Testis (tissue), 2 donors: ENCODE measurements at regions not wholly inside any gene's neighbourhood (a gene's known extent, or its start where the extent isn't known, plus 50 kb on each side); places are given as distances from the start of the nearest gene placed in this dataset.

Experiments
- CTCF ChIP-seq, 3 experiments: fragments of 450-650 bp in 2 of 3; fragments of 200-600 bp in 1 of 3; sonication (generic) in 1 of 3; IDR thresholded peaks; one replicate each; pipeline ENCODE4 v1.5.1; 2016 to 2019; ENCODE audit warnings: antibody characterized with exemption in 3 of 3, mild to moderate bottlenecking in 2 of 3, moderate library complexity in 1 of 3
- POLR2A ChIP-seq: fragments of 450-650 bp; IDR thresholded peaks from one replicate; pipeline ENCODE4 v1.6.1; 2017; ENCODE audit warnings: antibody characterized with exemption, mild to moderate bottlenecking, moderate library complexity

GRCh38 chr18:71958605-71959004 is 585.5 kb downstream of the CBLN2 start:
- TF ChIP-seq CTCF (IDR thresholded peaks at IDR 0.05) (no peak), POLR2A (no peak)
